ENCODE measurements at regions not wholly inside any gene's neighbourhood (a gene's known extent, or its start where the extent isn't known, plus 50 kb on each side); places are given as distances from the start of the nearest gene placed in this dataset.

DNA sequence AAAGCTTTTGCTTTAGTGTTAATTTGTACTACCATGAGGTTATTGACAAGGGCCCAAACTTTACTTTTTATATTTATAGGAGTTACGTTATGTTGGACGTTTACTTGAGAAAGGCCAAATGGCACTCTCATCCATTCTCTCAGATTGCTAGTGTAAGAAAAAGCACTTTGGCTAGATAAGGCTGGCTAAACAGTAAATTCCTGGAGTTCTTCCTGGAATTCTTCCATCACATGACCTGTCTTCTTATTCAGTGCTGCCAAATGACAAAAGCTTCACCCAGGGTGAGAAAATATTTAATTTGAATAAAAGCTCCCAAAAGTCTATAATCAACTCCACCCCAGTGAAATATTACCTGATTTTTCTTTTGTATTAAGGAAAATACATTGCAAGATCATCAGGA lies 1568.9 kb upstream of the ACO1 start:
- CTCF ChIA-PET, result no interaction called here
- Histone ChIP-seq H3K4me3 (ENCODE audit: control insufficient read depth in 1 of 7, extremely low read depth in 1 of 7, insufficient read depth in 4 of 7, low read depth in 2 of 7, low read length in 6 of 7) (no peak overlapping the region), H3K9me3 (ENCODE audit: control extremely low read depth in 1 of 5, control insufficient read depth in 4 of 5, insufficient read depth in 2 of 5, low read depth in 1 of 5, low read length in 4 of 5) (no peaks in the 10 kb centered on the region), H3K4me1 (ENCODE audit: control extremely low read depth in 1 of 4, control insufficient read depth in 4 of 4, insufficient read depth in 4 of 4, low read length in 3 of 4) (no peaks in the 10 kb centered on the region), H3K27me3 (replicated peaks in 2 of 5; ENCODE audit: control insufficient read depth in 4 of 5, insufficient read depth in 5 of 5, low read length in 4 of 5) (no peaks in the 10 kb centered on the region), H3K36me3 (ENCODE audit: control insufficient read depth in 4 of 4, insufficient read depth in 4 of 4, low read length in 3 of 4) (no peaks in the 10 kb centered on the region), H3K27ac (ENCODE audit: insufficient read depth in 1 of 2, low read depth in 1 of 2, low read length in 2 of 2, poor library complexity in 1 of 2, severe bottlenecking in 2 of 2) (no peak overlapping the region)
- 75% methylated on average over 2 of the region's 2 CpGs for WGBS (ENCODE audit: insufficient coverage)
- POLR2A ChIA-PET, result no interaction called here
- no peak for DNase-seq

DNA sequence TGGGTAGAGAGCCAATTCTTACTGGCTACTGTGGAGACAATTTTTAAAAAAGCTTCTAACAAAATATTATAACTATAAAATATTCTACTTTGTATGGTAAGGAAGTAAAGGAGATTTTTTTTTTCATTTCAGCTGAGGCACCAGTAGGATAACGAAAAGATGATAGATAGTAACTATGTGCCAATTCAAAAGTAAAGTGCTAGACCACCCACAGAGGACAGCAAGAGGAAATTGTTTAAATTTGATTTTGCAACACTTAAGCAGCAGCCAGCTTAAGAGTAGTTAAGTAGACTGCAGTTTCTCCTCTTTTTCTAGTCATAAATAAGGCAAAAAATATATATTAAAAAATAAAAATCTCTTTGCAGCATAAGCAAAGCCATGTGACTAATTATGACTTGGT lies 1539.3 kb upstream of the ACO1 start:
- H3K36me3 ChIP-seq (ENCODE audit: control insufficient read depth in 4 of 4, insufficient read depth in 4 of 4, low read length in 3 of 4), result no peaks in the 10 kb centered on the region
- POLR2A ChIA-PET, result no interaction called here
- no peaks in the 10 kb centered on the region for H3K27me3 ChIP-seq (replicated peaks in 2 of 5; ENCODE audit: control insufficient read depth in 4 of 5, insufficient read depth in 5 of 5, low read length in 4 of 5)
- no peaks in the 10 kb centered on the region for H3K4me1 ChIP-seq (ENCODE audit: control extremely low read depth in 1 of 4, control insufficient read depth in 4 of 4, insufficient read depth in 4 of 4, low read length in 3 of 4)
- no peak overlapping the region for H3K4me3 ChIP-seq (ENCODE audit: control insufficient read depth in 1 of 7, extremely low read depth in 1 of 7, insufficient read depth in 4 of 7, low read depth in 2 of 7, low read length in 6 of 7)
- no CpG with 5 or more reads among the region's 1 CpG for WGBS (ENCODE audit: insufficient coverage)
- H3K9me3 ChIP-seq (ENCODE audit: control extremely low read depth in 1 of 5, control insufficient read depth in 4 of 5, insufficient read depth in 2 of 5, low read depth in 1 of 5, low read length in 4 of 5), result no peaks in the 10 kb centered on the region
- no peak for DNase-seq
- CTCF ChIA-PET, result no interaction called here
- no peak overlapping the region for H3K27ac ChIP-seq (ENCODE audit: insufficient read depth in 1 of 2, low read depth in 1 of 2, low read length in 2 of 2, poor library complexity in 1 of 2, severe bottlenecking in 2 of 2)

DNA sequence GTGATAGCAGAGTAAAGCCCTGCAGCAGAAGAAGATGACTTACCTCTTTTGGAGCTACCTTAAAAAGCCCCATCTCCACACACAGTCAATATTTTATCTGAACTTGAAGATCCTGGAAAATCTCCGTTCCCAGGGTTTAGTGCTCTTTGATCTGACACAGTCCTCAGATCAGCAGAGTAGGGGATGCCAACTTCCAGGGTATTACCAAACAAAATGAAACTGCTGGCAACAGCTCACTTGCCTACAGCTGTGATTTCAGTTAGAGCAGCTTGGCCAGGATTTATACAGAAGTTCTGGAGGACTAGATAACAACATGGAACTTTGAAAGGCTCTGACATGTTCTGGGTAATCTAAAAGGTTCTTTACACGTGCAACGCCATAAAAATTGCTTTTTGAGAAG lies 1537.8 kb upstream of the ACO1 start:
- 100% methylated on average over 1 of the region's 3 CpGs for WGBS (ENCODE audit: insufficient coverage)
- no peaks in the 10 kb centered on the region for H3K27me3 ChIP-seq (replicated peaks in 2 of 5; ENCODE audit: control insufficient read depth in 4 of 5, insufficient read depth in 5 of 5, low read length in 4 of 5)
- no peak for DNase-seq
- no peak overlapping the region for H3K27ac ChIP-seq (ENCODE audit: insufficient read depth in 1 of 2, low read depth in 1 of 2, low read length in 2 of 2, poor library complexity in 1 of 2, severe bottlenecking in 2 of 2)
- H3K4me3 ChIP-seq (ENCODE audit: control insufficient read depth in 1 of 7, extremely low read depth in 1 of 7, insufficient read depth in 4 of 7, low read depth in 2 of 7, low read length in 6 of 7), result no peak overlapping the region
- no peaks in the 10 kb centered on the region for H3K9me3 ChIP-seq (ENCODE audit: control extremely low read depth in 1 of 5, control insufficient read depth in 4 of 5, insufficient read depth in 2 of 5, low read depth in 1 of 5, low read length in 4 of 5)
- H3K36me3 ChIP-seq (ENCODE audit: control insufficient read depth in 4 of 4, insufficient read depth in 4 of 4, low read length in 3 of 4), result no peaks in the 10 kb centered on the region
- H3K4me1 ChIP-seq (ENCODE audit: control extremely low read depth in 1 of 4, control insufficient read depth in 4 of 4, insufficient read depth in 4 of 4, low read length in 3 of 4), result no peaks in the 10 kb centered on the region
- ChIA-PET POLR2A (no interaction called here), CTCF (interaction anchor here (0.7 kb wide), 1 partner anchor 1091 kb away, joined by 3 read pairs; no protein-coding TSS in a partner anchor)

DNA sequence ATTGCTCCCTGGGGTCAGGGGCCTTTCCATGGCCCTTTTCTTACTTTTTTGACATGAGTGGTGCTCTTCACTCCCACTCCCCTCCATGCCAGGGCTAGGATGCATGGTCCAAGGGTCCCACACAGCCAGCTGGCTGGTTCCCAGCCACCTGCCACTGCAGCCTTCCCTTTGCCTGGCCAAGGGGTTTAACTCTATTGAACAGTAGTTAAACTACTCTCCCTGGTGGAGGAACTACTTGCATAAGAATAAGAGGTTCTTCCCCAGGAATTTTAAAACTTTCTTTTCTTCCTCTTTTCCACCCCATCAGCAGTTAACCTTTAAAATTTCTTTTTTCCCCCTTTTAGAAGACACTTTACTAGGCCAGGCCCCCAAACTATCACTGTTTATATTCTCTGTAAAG lies 1532.8 kb upstream of the ACO1 start:
- Histone ChIP-seq H3K27ac (ENCODE audit: insufficient read depth in 1 of 2, low read depth in 1 of 2, low read length in 2 of 2, poor library complexity in 1 of 2, severe bottlenecking in 2 of 2) (no peak overlapping the region), H3K4me1 (ENCODE audit: control extremely low read depth in 1 of 4, control insufficient read depth in 4 of 4, insufficient read depth in 4 of 4, low read length in 3 of 4) (no peaks in the 10 kb centered on the region), H3K27me3 (replicated peaks in 2 of 5; ENCODE audit: control insufficient read depth in 4 of 5, insufficient read depth in 5 of 5, low read length in 4 of 5) (no peaks in the 10 kb centered on the region), H3K36me3 (ENCODE audit: control insufficient read depth in 4 of 4, insufficient read depth in 4 of 4, low read length in 3 of 4) (no peaks in the 10 kb centered on the region), H3K9me3 (ENCODE audit: control extremely low read depth in 1 of 5, control insufficient read depth in 4 of 5, insufficient read depth in 2 of 5, low read depth in 1 of 5, low read length in 4 of 5) (no peaks in the 10 kb centered on the region), H3K4me3 (ENCODE audit: control insufficient read depth in 1 of 7, extremely low read depth in 1 of 7, insufficient read depth in 4 of 7, low read depth in 2 of 7, low read length in 6 of 7) (no peak overlapping the region)
- ChIA-PET POLR2A (interaction anchor here (0.5 kb wide), 1 partner anchor 14 kb away, joined by 3 read pairs; no protein-coding TSS in a partner anchor), CTCF (no interaction called here)
- DNase-seq, result no peak

DNA sequence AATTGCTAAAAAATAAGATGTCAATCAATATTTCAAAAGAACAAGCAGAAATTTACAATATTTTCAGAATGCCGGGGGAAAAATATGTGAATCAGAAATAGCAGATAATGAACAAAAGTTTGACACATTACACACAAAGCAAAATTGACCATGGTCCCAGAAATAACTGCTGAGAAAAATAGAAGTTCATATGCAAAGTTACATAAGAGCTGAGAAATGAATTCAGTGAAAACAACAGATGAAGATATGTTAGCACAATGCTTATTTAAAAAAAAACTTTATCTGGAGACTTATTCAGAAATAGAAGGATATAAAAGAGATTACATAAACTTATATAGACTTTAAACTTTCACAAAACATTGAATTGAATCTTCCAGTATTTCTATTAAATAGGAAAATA lies 1483.7 kb upstream of the ACO1 start:
- no peak for DNase-seq
- WGBS (ENCODE audit: insufficient coverage), result no CpG with 5 or more reads among the region's 1 CpG
- H3K9me3 ChIP-seq (ENCODE audit: control extremely low read depth in 1 of 5, control insufficient read depth in 4 of 5, insufficient read depth in 2 of 5, low read depth in 1 of 5, low read length in 4 of 5), result no peaks in the 10 kb centered on the region
- no peaks in the 10 kb centered on the region for H3K4me1 ChIP-seq (ENCODE audit: control extremely low read depth in 1 of 4, control insufficient read depth in 4 of 4, insufficient read depth in 4 of 4, low read length in 3 of 4)
- CTCF ChIA-PET, result no interaction called here
- POLR2A ChIA-PET, result no interaction called here
- no peaks in the 10 kb centered on the region for H3K36me3 ChIP-seq (ENCODE audit: control insufficient read depth in 4 of 4, insufficient read depth in 4 of 4, low read length in 3 of 4)
- no peak overlapping the region for H3K4me3 ChIP-seq (ENCODE audit: control insufficient read depth in 1 of 7, extremely low read depth in 1 of 7, insufficient read depth in 4 of 7, low read depth in 2 of 7, low read length in 6 of 7)
- H3K27ac ChIP-seq (ENCODE audit: insufficient read depth in 1 of 2, low read depth in 1 of 2, low read length in 2 of 2, poor library complexity in 1 of 2, severe bottlenecking in 2 of 2), result no peak overlapping the region
- no peaks in the 10 kb centered on the region for H3K27me3 ChIP-seq (replicated peaks in 2 of 5; ENCODE audit: control insufficient read depth in 4 of 5, insufficient read depth in 5 of 5, low read length in 4 of 5)

DNA sequence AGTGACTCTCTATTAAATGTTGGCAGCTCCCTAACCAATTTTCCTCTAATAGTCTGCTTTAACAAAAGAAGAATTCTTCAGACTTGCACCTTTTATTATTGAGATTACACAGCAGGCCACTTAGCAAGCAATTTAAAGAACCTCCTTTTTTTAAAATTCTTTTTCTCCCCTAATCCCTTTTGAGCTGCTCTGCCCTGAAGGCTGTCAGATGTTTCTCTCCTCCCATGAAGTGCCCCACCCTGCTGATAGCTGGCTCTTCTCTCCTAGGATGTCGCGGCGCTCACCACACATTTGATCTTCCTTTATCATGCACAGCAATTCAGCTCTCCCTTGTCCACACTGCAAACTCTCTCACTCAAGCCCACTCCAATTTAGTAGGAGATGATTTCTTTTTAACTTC lies 1471.1 kb upstream of the ACO1 start:
- Histone ChIP-seq H3K27ac (ENCODE audit: insufficient read depth in 1 of 2, low read depth in 1 of 2, low read length in 2 of 2, poor library complexity in 1 of 2, severe bottlenecking in 2 of 2) (no peak overlapping the region), H3K9me3 (ENCODE audit: control extremely low read depth in 1 of 5, control insufficient read depth in 4 of 5, insufficient read depth in 2 of 5, low read depth in 1 of 5, low read length in 4 of 5) (no peaks in the 10 kb centered on the region), H3K4me1 (ENCODE audit: control extremely low read depth in 1 of 4, control insufficient read depth in 4 of 4, insufficient read depth in 4 of 4, low read length in 3 of 4) (no peaks in the 10 kb centered on the region), H3K36me3 (ENCODE audit: control insufficient read depth in 4 of 4, insufficient read depth in 4 of 4, low read length in 3 of 4) (no peaks in the 10 kb centered on the region), H3K4me3 (ENCODE audit: control insufficient read depth in 1 of 7, extremely low read depth in 1 of 7, insufficient read depth in 4 of 7, low read depth in 2 of 7, low read length in 6 of 7) (no peak overlapping the region), H3K27me3 (replicated peaks in 2 of 5; ENCODE audit: control insufficient read depth in 4 of 5, insufficient read depth in 5 of 5, low read length in 4 of 5) (no peaks in the 10 kb centered on the region)
- POLR2A ChIA-PET, result no interaction called here
- 40% methylated on average over 1 of the region's 3 CpGs for WGBS (ENCODE audit: insufficient coverage)
- no peak for DNase-seq
- CTCF ChIA-PET, result no interaction called here

DNA sequence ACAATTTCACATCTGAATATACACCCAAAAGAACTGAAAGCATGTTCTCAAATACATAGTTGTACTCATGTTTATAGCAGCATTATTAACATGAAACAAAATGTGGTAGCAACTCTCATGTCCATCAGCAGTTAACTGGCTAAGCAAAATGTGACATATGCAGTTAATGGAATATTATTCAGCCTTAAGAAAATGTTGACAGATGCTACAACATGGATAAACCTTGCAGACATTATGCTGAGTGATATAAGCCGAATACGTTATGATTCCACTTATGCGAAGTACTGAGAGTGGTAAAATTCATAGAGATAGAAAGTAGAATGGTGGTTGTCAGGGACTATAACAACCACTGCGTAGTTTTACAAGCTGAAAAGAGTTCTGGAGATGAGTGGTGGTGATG lies 1469.0 kb upstream of the ACO1 start:
- Histone ChIP-seq H3K27ac (ENCODE audit: insufficient read depth in 1 of 2, low read depth in 1 of 2, low read length in 2 of 2, poor library complexity in 1 of 2, severe bottlenecking in 2 of 2) (no peak overlapping the region), H3K9me3 (ENCODE audit: control extremely low read depth in 1 of 5, control insufficient read depth in 4 of 5, insufficient read depth in 2 of 5, low read depth in 1 of 5, low read length in 4 of 5) (no peaks in the 10 kb centered on the region), H3K4me3 (ENCODE audit: control insufficient read depth in 1 of 7, extremely low read depth in 1 of 7, insufficient read depth in 4 of 7, low read depth in 2 of 7, low read length in 6 of 7) (no peak overlapping the region), H3K4me1 (ENCODE audit: control extremely low read depth in 1 of 4, control insufficient read depth in 4 of 4, insufficient read depth in 4 of 4, low read length in 3 of 4) (no peaks in the 10 kb centered on the region), H3K36me3 (ENCODE audit: control insufficient read depth in 4 of 4, insufficient read depth in 4 of 4, low read length in 3 of 4) (no peaks in the 10 kb centered on the region), H3K27me3 (replicated peaks in 2 of 5; ENCODE audit: control insufficient read depth in 4 of 5, insufficient read depth in 5 of 5, low read length in 4 of 5) (no peaks in the 10 kb centered on the region)
- POLR2A ChIA-PET, result no interaction called here
- WGBS (ENCODE audit: insufficient coverage), result 93% methylated on average over 4 of the region's 4 CpGs
- CTCF ChIA-PET, result no interaction called here
- DNase-seq, result no peak

DNA sequence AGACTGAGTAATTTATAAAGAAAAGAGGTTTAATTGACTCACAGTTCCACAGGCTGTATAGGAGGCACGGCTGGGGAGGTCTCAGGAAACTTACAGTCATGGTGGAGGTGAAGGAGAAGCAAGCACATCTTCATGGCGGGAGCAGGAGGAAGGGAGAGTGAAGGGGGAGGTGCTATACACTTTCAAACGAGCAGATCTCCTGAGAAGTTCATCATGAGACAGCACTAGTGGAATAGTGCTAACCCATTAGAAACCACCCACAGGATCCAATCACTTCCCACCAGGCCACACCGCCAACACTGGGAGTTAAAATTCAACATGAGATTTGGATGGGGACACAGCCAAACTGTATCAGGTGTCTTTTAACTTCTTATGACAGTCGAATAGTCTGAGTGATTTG lies 1459.3 kb upstream of the ACO1 start:
- ChIA-PET POLR2A (no interaction called here), CTCF (no interaction called here)
- Histone ChIP-seq H3K9me3 (ENCODE audit: control extremely low read depth in 1 of 5, control insufficient read depth in 4 of 5, insufficient read depth in 2 of 5, low read depth in 1 of 5, low read length in 4 of 5) (no peaks in the 10 kb centered on the region), H3K36me3 (ENCODE audit: control insufficient read depth in 4 of 4, insufficient read depth in 4 of 4, low read length in 3 of 4) (no peaks in the 10 kb centered on the region), H3K27ac (ENCODE audit: insufficient read depth in 1 of 2, low read depth in 1 of 2, low read length in 2 of 2, poor library complexity in 1 of 2, severe bottlenecking in 2 of 2) (no peak overlapping the region), H3K4me1 (ENCODE audit: control extremely low read depth in 1 of 4, control insufficient read depth in 4 of 4, insufficient read depth in 4 of 4, low read length in 3 of 4) (no peaks in the 10 kb centered on the region), H3K4me3 (ENCODE audit: control insufficient read depth in 1 of 7, extremely low read depth in 1 of 7, insufficient read depth in 4 of 7, low read depth in 2 of 7, low read length in 6 of 7) (no peak overlapping the region), H3K27me3 (replicated peaks in 2 of 5; ENCODE audit: control insufficient read depth in 4 of 5, insufficient read depth in 5 of 5, low read length in 4 of 5) (no peaks in the 10 kb centered on the region)
- DNase-seq, result no peak
- 90% methylated on average over 2 of the region's 5 CpGs for WGBS (ENCODE audit: insufficient coverage)
